Osteocyte (in vitro differentiated cells): ENCODE measurements at regions not wholly inside any gene's neighbourhood (a gene's known extent, or its start where the extent isn't known, plus 50 kb on each side); places are given as distances from the start of the nearest gene placed in this dataset.

Experiments
- DNase-seq: peaks from one replicate; pipeline ENCODE4 v3.0.0; 2021; ENCODE audit warnings: mixed read lengths; ENCODE audit not compliant: unreplicated experiment; ENCODE audit errors: extremely low spot score
- H3K27ac Mint-ChIP-seq: one replicate; pipeline ENCODE4 v1.8.0; 2021; ENCODE audit warnings: mild to moderate bottlenecking, mixed read lengths; ENCODE audit not compliant: unreplicated experiment
- H3K27me3 Mint-ChIP-seq: one replicate; pipeline ENCODE4 v1.8.0; 2021; ENCODE audit warnings: mixed read lengths; ENCODE audit not compliant: unreplicated experiment
- H3K36me3 Mint-ChIP-seq: one replicate; pipeline ENCODE4 v1.8.0; 2021; ENCODE audit warnings: mixed read lengths; ENCODE audit not compliant: unreplicated experiment
- H3K4me1 Mint-ChIP-seq: one replicate; pipeline ENCODE4 v1.8.0; 2021; ENCODE audit warnings: mixed read lengths; ENCODE audit not compliant: unreplicated experiment
- H3K4me3 Mint-ChIP-seq: one replicate; pipeline ENCODE4 v1.8.0; 2021; ENCODE audit warnings: mild to moderate bottlenecking, moderate library complexity, mixed read lengths; ENCODE audit not compliant: unreplicated experiment
- H3K9me3 Mint-ChIP-seq: one replicate; pipeline ENCODE4 v1.8.0; 2021; ENCODE audit warnings: mixed read lengths; ENCODE audit not compliant: unreplicated experiment
- CTCF ChIP-seq: fragments of 200-600 bp; sonication (generic); IDR thresholded peaks from 2 replicates; pipeline ENCODE4 v1.5.0; 2021; ENCODE audit warnings: antibody characterized with exemption, mild to moderate bottlenecking, moderate library complexity

- no peak for DNase-seq
- no peak overlapping the region for H3K4me3 Mint-ChIP-seq
- H3K27ac Mint-ChIP-seq = no peak overlapping the region
- H3K9me3 Mint-ChIP-seq = no peaks in the 10 kb centered on the region
- H3K4me1 Mint-ChIP-seq = no peaks in the 10 kb centered on the region
- TF ChIP-seq CTCF = no peak
- H3K36me3 Mint-ChIP-seq = no peaks in the 10 kb centered on the region
- no peaks in the 10 kb centered on the region for H3K27me3 Mint-ChIP-seq
Observed at GRCh38 chr21:28266061-28266460, 726.6 kb downstream of the LTN1 start.

GRCh38 chr21:28263974-28264373, 728.7 kb downstream of the LTN1 start:
- H3K9me3 Mint-ChIP-seq = no peaks in the 10 kb centered on the region
- H3K27me3 Mint-ChIP-seq = no peaks in the 10 kb centered on the region
- H3K36me3 Mint-ChIP-seq = no peaks in the 10 kb centered on the region
- no peaks in the 10 kb centered on the region for H3K4me1 Mint-ChIP-seq
- no peak for DNase-seq
- no peak overlapping the region for H3K27ac Mint-ChIP-seq
- no peak overlapping the region for H3K4me3 Mint-ChIP-seq
- no peak for TF ChIP-seq CTCF

- no peak for DNase-seq
Observed at GRCh38 chr21:28261298-28261697, 731.4 kb downstream of the LTN1 start.

GRCh38 chr21:28257276-28257675, 735.4 kb downstream of the LTN1 start:
- no peak for DNase-seq

More at GRCh38 chr21:28261298-28261697, 731.4 kb downstream of the LTN1 start:
- no peak overlapping the region for H3K27ac Mint-ChIP-seq
- H3K4me1 Mint-ChIP-seq = peaks cover 12% of the 10 kb centered on the region
- H3K9me3 Mint-ChIP-seq = no peaks in the 10 kb centered on the region
- TF ChIP-seq CTCF = no peak
- no peaks in the 10 kb centered on the region for H3K36me3 Mint-ChIP-seq
- no peaks in the 10 kb centered on the region for H3K27me3 Mint-ChIP-seq
- H3K4me3 Mint-ChIP-seq = no peak overlapping the region

GRCh38 chr21:28256837-28257236, 735.8 kb downstream of the LTN1 start:
- DNase-seq = no peak
- H3K9me3 Mint-ChIP-seq = no peaks in the 10 kb centered on the region
- H3K4me1 Mint-ChIP-seq = peaks cover 24% of the 10 kb centered on the region
- TF ChIP-seq CTCF = no peak
- no peak overlapping the region for H3K27ac Mint-ChIP-seq
- H3K4me3 Mint-ChIP-seq = no peak overlapping the region
- H3K36me3 Mint-ChIP-seq = no peaks in the 10 kb centered on the region
- H3K27me3 Mint-ChIP-seq = no peaks in the 10 kb centered on the region

More at GRCh38 chr21:28257276-28257675, 735.4 kb downstream of the LTN1 start:
- no peak overlapping the region for H3K4me3 Mint-ChIP-seq
- peaks cover 24% of the 10 kb centered on the region for H3K4me1 Mint-ChIP-seq
- no peak for TF ChIP-seq CTCF
- H3K9me3 Mint-ChIP-seq = no peaks in the 10 kb centered on the region
- H3K27me3 Mint-ChIP-seq = no peaks in the 10 kb centered on the region
- no peak overlapping the region for H3K27ac Mint-ChIP-seq
- no peaks in the 10 kb centered on the region for H3K36me3 Mint-ChIP-seq
